HFF-Myc (cell line): ENCODE measurements at regions not wholly inside any gene's neighbourhood (a gene's known extent, or its start where the extent isn't known, plus 50 kb on each side); places are given as distances from the start of the nearest gene placed in this dataset.

Source experiments
- DNase-seq: peaks from one replicate; pipeline ENCODE4 v3.0.0-alpha.2; 2011; ENCODE audit warnings: low read depth; ENCODE audit errors: extremely low read depth
- H3K4me3 ChIP-seq: replicated peaks from 2 replicates; pipeline ENCODE4 v1.5.1; 2011; ENCODE audit warnings: low read depth, mild to moderate bottlenecking, control low read depth, low read length
- TF ChIP-seq, protein P1 (sequence below): IDR thresholded peaks from 2 replicates; pipeline ENCODE4 v1.5.1; 2012; ENCODE audit warnings: mild to moderate bottlenecking, low read depth, low read length, control low read depth; ENCODE audit errors: missing control alignments

DNA sequence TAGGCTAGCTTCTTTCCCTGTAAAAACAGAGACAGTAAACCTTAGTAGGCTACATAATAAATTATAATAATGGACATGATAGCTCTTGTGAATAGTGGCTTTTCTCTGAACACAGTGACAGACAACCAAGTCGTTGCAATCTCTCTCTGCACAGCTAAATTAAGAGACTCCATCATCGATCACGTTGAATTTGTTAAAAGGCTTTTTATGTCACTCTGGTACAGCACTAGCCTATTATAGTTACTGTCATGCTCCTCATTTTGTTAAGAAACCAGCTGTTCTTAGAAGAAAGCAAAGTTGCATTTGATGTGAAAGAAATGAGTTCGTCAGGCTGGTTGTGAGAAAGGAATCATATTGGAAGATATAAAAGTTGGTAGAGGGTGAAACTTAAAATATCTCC, 50.3 kb upstream of the ARHGAP28 start:
- DNase-seq: no peak
- TF ChIP-seq, protein P1, sequence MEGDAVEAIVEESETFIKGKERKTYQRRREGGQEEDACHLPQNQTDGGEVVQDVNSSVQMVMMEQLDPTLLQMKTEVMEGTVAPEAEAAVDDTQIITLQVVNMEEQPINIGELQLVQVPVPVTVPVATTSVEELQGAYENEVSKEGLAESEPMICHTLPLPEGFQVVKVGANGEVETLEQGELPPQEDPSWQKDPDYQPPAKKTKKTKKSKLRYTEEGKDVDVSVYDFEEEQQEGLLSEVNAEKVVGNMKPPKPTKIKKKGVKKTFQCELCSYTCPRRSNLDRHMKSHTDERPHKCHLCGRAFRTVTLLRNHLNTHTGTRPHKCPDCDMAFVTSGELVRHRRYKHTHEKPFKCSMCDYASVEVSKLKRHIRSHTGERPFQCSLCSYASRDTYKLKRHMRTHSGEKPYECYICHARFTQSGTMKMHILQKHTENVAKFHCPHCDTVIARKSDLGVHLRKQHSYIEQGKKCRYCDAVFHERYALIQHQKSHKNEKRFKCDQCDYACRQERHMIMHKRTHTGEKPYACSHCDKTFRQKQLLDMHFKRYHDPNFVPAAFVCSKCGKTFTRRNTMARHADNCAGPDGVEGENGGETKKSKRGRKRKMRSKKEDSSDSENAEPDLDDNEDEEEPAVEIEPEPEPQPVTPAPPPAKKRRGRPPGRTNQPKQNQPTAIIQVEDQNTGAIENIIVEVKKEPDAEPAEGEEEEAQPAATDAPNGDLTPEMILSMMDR: no peak
- H3K4me3 ChIP-seq: no peak overlapping the region
